Suppressor macrophage (primary cell): ENCODE measurements at regions not wholly inside any gene's neighbourhood (a gene's known extent, or its start where the extent isn't known, plus 50 kb on each side); places are given as distances from the start of the nearest gene placed in this dataset.

Source experiments
- DNase-seq, 4 experiments: peaks; one replicate each; pipeline ENCODE4 v3.0.0-alpha.2; 2020 to 2022

GRCh38 chr6:94511502-94512088 is 1065.7 kb upstream of the MANEA start:
- DNase-seq: no peak

GRCh38 chr6:94510877-94511276 is 1066.5 kb upstream of the MANEA start:
- no peak for DNase-seq

GRCh38 chr6:94501516-94501915 is 1075.8 kb upstream of the MANEA start:
- no peak for DNase-seq

GRCh38 chr6:94498099-94498498 is 1078.7 kb upstream of the EPHA7 start:
- no peak for DNase-seq

GRCh38 chr6:94494500-94494899 is 1075.1 kb upstream of the EPHA7 start:
- no peak for DNase-seq

- DNase-seq: no peak
These were observed 1068.0 kb upstream of the EPHA7 start for GRCh38 chr6:94487371-94487770.

- DNase-seq: no peak
These were observed 1059.0 kb upstream of the EPHA7 start for GRCh38 chr6:94478133-94479005.

- DNase-seq: no peak
These were observed 1049.5 kb upstream of the EPHA7 start for GRCh38 chr6:94468830-94469229.

GRCh38 chr6:94464018-94464510 is 1044.7 kb upstream of the EPHA7 start:
- no peak for DNase-seq

- no peak for DNase-seq
These were observed 1043.9 kb upstream of the EPHA7 start for GRCh38 chr6:94463306-94463705.

GRCh38 chr6:94462231-94462630 is 1042.9 kb upstream of the EPHA7 start:
- no peak for DNase-seq

- DNase-seq: no peak
These were observed 1036.9 kb upstream of the EPHA7 start for GRCh38 chr6:94456266-94456665.

GRCh38 chr6:94454231-94454630 is 1034.9 kb upstream of the EPHA7 start:
- no peak for DNase-seq

- DNase-seq: no peak
These were observed 1026.8 kb upstream of the EPHA7 start for GRCh38 chr6:94446120-94446519.

GRCh38 chr6:94443701-94444100 is 1024.3 kb upstream of the EPHA7 start:
- DNase-seq: no peak

- no peak for DNase-seq
These were observed 1005.3 kb upstream of the EPHA7 start for GRCh38 chr6:94424692-94425091.

- DNase-seq: no peak
These were observed 998.0 kb upstream of the EPHA7 start for GRCh38 chr6:94417363-94417762.

GRCh38 chr6:94414041-94414440 is 994.7 kb upstream of the EPHA7 start:
- no peak for DNase-seq

GRCh38 chr6:94401311-94401710 is 982.0 kb upstream of the EPHA7 start:
- DNase-seq: no peak

GRCh38 chr6:94394822-94395221 is 975.5 kb upstream of the EPHA7 start:
- no peak for DNase-seq

- DNase-seq: no peak
These were observed 969.9 kb upstream of the EPHA7 start for GRCh38 chr6:94389218-94389617.

- no peak for DNase-seq
These were observed 958.5 kb upstream of the EPHA7 start for GRCh38 chr6:94377835-94378234.

- DNase-seq: no peak
These were observed 957.5 kb upstream of the EPHA7 start for GRCh38 chr6:94376876-94377275.

- DNase-seq: no peak
These were observed 952.9 kb upstream of the EPHA7 start for GRCh38 chr6:94372229-94372628.
